ENCODE measurements at regions not wholly inside any gene's neighbourhood (a gene's known extent, or its start where the extent isn't known, plus 50 kb on each side); places are given as distances from the start of the nearest gene placed in this dataset.
"Not testable (repeated sequence)": the region's sequence is repeated elsewhere in the genome, so short reads cannot be mapped to it uniquely, and the experiment has no call there.

GRCh38 chr5:102625468-102625867 is 126.7 kb upstream of the SLCO6A1 start:
- H3K4me3 ChIP-seq (ENCODE audit: low read depth in 1 of 2, low read length in 1 of 2), result no peak overlapping the region
- H3K36me3 ChIP-seq, result no peaks in the 10 kb centered on the region
- no peaks in the 10 kb centered on the region for H3K27me3 ChIP-seq
- no peaks in the 10 kb centered on the region for H3K4me1 ChIP-seq (ENCODE audit: control insufficient read depth in 1 of 2, insufficient read depth in 1 of 2, low read depth in 1 of 2, low read length in 1 of 2)
- H3K9me3 ChIP-seq, result no peaks in the 10 kb centered on the region
- no peak overlapping the region for H3K27ac ChIP-seq
- TF ChIP-seq CTCF (IDR thresholded peaks at IDR 0.05), result no peak

DNA sequence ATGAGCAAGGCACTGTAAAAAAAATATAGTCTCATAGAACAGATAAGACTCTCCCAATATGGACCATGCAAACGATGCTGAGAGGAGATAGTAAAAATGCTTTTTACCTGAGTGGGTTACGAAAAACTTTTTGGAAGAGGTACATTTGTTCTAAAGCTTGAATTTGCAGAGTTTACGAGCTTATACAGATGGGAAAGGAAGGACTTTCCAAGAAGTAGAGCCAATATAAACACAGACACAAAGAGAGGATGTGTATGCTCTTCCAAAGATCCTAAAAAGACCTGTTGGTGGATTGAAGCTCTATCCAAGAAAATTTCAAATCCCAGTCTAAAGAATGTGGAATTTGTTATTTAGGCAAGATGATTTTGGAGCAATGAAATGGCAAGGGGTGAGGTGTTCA is 127.1 kb upstream of the SLCO6A1 start:
- no peak for TF ChIP-seq CTCF (IDR thresholded peaks at IDR 0.05)
- no peaks in the 10 kb centered on the region for H3K36me3 ChIP-seq

DNA sequence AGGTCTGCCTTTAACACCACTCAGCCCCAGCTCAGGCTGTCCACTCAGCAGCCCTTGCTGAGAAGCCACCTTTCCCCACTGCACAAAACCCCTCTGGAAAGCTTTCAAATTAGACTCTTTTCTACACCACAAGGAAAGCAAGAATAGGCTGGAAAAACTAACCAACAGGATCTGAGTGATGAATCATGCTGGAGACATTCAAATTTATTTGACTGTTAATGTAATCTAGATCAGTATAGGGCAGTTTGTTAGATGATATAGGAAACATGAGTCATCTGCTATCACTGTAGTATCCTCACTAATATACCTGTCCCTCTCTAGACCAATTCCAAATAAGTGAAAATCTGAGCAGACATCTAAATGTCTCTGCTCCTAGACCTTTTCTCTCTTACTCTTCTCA is 127.8 kb upstream of the PAM start:
- Histone ChIP-seq H3K9me3 (no peaks in the 10 kb centered on the region), H3K27me3 (no peaks in the 10 kb centered on the region), H3K27ac (no peak overlapping the region), H3K4me3 (ENCODE audit: low read depth in 1 of 2, low read length in 1 of 2) (no peak overlapping the region), H3K4me1 (ENCODE audit: control insufficient read depth in 1 of 2, insufficient read depth in 1 of 2, low read depth in 1 of 2, low read length in 1 of 2) (no peaks in the 10 kb centered on the region), H3K36me3 (no peaks in the 10 kb centered on the region)
- no peak for TF ChIP-seq CTCF (IDR thresholded peaks at IDR 0.05)

More for the DNA sequence above, 127.1 kb upstream of the SLCO6A1 start:
- H3K27me3 ChIP-seq, result no peaks in the 10 kb centered on the region
- H3K27ac ChIP-seq, result no peak overlapping the region
- H3K4me3 ChIP-seq (ENCODE audit: low read depth in 1 of 2, low read length in 1 of 2), result no peak overlapping the region
- no peaks in the 10 kb centered on the region for H3K9me3 ChIP-seq
- H3K4me1 ChIP-seq (ENCODE audit: control insufficient read depth in 1 of 2, insufficient read depth in 1 of 2, low read depth in 1 of 2, low read length in 1 of 2), result no peaks in the 10 kb centered on the region

- Histone ChIP-seq H3K36me3 (no peaks in the 10 kb centered on the region), H3K27ac (no peak overlapping the region), H3K27me3 (no peaks in the 10 kb centered on the region), H3K9me3 (no peaks in the 10 kb centered on the region), H3K4me3 (ENCODE audit: low read depth in 1 of 2, low read length in 1 of 2) (no peak overlapping the region), H3K4me1 (ENCODE audit: control insufficient read depth in 1 of 2, insufficient read depth in 1 of 2, low read depth in 1 of 2, low read length in 1 of 2) (no peaks in the 10 kb centered on the region)
- TF ChIP-seq CTCF (IDR thresholded peaks at IDR 0.05), result no peak
These were observed 126.5 kb upstream of the PAM start for GRCh38 chr5:102628441-102629175.

GRCh38 chr5:102629827-102630605 is 125.1 kb upstream of the PAM start:
- no peaks in the 10 kb centered on the region for H3K27me3 ChIP-seq
- no peak for TF ChIP-seq CTCF (IDR thresholded peaks at IDR 0.05)
- H3K4me3 ChIP-seq (ENCODE audit: low read depth in 1 of 2, low read length in 1 of 2), result no peak overlapping the region
- H3K4me1 ChIP-seq (ENCODE audit: control insufficient read depth in 1 of 2, insufficient read depth in 1 of 2, low read depth in 1 of 2, low read length in 1 of 2), result no peaks in the 10 kb centered on the region
- H3K9me3 ChIP-seq, result no peaks in the 10 kb centered on the region
- no peak overlapping the region for H3K27ac ChIP-seq
- no peaks in the 10 kb centered on the region for H3K36me3 ChIP-seq

DNA sequence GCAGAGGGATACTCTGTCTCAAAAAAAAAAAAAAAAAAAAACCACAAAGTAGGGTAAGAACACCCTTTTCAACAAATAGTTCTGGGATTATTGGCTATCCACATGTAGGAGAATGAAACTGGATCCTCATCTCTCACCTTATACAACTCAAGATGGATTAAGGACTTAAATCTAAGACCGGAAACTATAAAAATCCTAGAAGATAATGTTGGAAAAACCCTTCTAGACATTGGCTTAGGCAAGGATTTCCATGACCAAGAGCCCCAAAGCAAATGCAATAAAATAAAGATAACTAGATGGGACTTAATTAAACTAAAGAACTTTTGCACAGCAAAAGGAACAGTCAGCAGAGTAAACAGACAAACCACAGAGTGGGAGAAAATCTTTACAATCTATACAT is 119.7 kb upstream of the PAM start:
- H3K4me1 ChIP-seq (ENCODE audit: control insufficient read depth in 1 of 2, insufficient read depth in 1 of 2, low read depth in 1 of 2, low read length in 1 of 2); H3K27me3 ChIP-seq; H3K36me3 ChIP-seq; H3K9me3 ChIP-seq; H3K27ac ChIP-seq; H3K4me3 ChIP-seq (ENCODE audit: low read depth in 1 of 2, low read length in 1 of 2): not testable (repeated sequence)

All from neutrophil (primary cell).